ENCODE measurements at regions not wholly inside any gene's neighbourhood (a gene's known extent, or its start where the extent isn't known, plus 50 kb on each side); places are given as distances from the start of the nearest gene placed in this dataset.

DNA sequence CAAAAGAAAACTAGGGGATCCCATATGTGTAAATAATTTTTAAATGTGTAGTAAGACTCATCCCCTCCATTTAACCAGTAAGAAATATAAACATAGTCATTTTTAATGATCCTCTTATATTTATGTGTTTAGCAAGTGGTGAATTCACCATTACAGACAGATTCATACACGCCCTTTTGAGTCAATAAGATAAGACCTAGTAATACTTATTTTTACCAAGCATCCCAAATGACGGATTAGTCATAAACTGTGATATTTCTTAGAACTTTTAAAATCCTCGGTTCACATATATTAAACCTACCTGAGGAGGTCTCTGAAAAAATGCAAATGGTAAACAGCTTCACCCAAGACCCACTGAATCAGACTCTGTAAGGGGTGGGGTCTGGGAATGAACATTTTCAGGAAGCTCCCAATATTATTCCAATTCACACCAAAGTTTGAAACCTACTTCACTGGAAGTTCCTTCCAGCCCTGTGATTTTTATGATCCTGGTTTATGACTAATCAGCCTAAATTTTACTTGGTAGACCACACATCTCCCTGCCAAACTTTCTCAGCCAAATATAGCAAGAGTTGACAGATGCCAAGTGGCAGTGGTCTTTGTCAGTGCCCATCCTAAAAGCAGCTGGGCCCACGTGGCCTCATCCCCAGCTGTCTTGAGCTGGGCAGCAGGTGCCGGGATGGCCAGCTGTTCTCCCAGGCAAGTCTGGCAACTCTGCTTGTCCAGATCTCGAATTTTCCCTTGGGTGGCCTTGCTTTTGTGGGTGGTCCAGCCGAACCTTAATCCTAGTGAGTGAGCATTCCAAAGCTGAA, 559.0 kb upstream of the RGMB start:
- ChIA-PET POLR2A (no interaction called here), CTCF (no interaction called here)
- no peaks in the 10 kb centered on the region for H3K36me3 ChIP-seq (ENCODE audit: insufficient read depth, low read length)
- Mint-ChIP-seq H3K4me1 (ENCODE audit: low read depth) (peaks cover 6% of the 10 kb centered on the region), H3K27me3 (no peaks in the 10 kb centered on the region), H3K27ac (no peak overlapping the region), H3K4me3 (no peak overlapping the region), H3K36me3 (ENCODE audit: low read depth) (no peaks in the 10 kb centered on the region), H3K9me3 (no peaks in the 10 kb centered on the region)
- no peaks in the 10 kb centered on the region for H3K9me3 ChIP-seq (ENCODE audit: control insufficient read depth in 1 of 2, insufficient read depth in 1 of 2, low read length in 2 of 2)
- no peak for TF ChIP-seq CTCF (IDR thresholded peaks at IDR 0.05)
- intact Hi-C loops (cut with DNase I, micrococcal nuclease), result loop anchor here in 1 of 2 experiments (5.0 kb wide), 1 partner anchor 297 kb away; no protein-coding TSS in a partner anchor
- H3K27me3 ChIP-seq (ENCODE audit: control insufficient read depth in 1 of 2, insufficient read depth in 2 of 2, low read length in 2 of 2), result no peaks in the 10 kb centered on the region
- H3K4me3 ChIP-seq (ENCODE audit: low read length), result no peak overlapping the region
- H3K4me1 ChIP-seq (ENCODE audit: insufficient read depth, low read length), result no peaks in the 10 kb centered on the region
- H3K27ac ChIP-seq (ENCODE audit: low read depth in 1 of 2, low read length in 2 of 2), result no peak overlapping the region
- ATAC-seq (ENCODE audit: poor library complexity) (no peak), DNase-seq (no peak)

- Mint-ChIP-seq H3K4me1 (ENCODE audit: low read depth) (peaks cover 6% of the 10 kb centered on the region), H3K9me3 (peaks cover 3% of the 10 kb centered on the region), H3K27ac (no peak overlapping the region), H3K36me3 (ENCODE audit: low read depth) (no peaks in the 10 kb centered on the region), H3K4me3 (no peak overlapping the region), H3K27me3 (no peaks in the 10 kb centered on the region)
- POLR2A ChIA-PET, result no interaction called here
- Histone ChIP-seq H3K27me3 (ENCODE audit: control insufficient read depth in 1 of 2, insufficient read depth in 2 of 2, low read length in 2 of 2) (no peaks in the 10 kb centered on the region), H3K9me3 (ENCODE audit: control insufficient read depth in 1 of 2, insufficient read depth in 1 of 2, low read length in 2 of 2) (no peaks in the 10 kb centered on the region), H3K4me1 (ENCODE audit: insufficient read depth, low read length) (no peaks in the 10 kb centered on the region), H3K36me3 (ENCODE audit: insufficient read depth, low read length) (no peaks in the 10 kb centered on the region), H3K27ac (ENCODE audit: low read depth in 1 of 2, low read length in 2 of 2) (no peak overlapping the region), H3K4me3 (ENCODE audit: low read length) (no peak overlapping the region)
- no peak for TF ChIP-seq CTCF (IDR thresholded peaks at IDR 0.05)
- CTCF ChIA-PET, result no interaction called here
- DNase-seq, result no peak
- no peak for ATAC-seq (ENCODE audit: poor library complexity)
- intact Hi-C loops (cut with DNase I, micrococcal nuclease), result no loop called here
Observed at GRCh38 chr5:98217138-98217537, 556.3 kb upstream of the RGMB start.

- H3K9me3 Mint-ChIP-seq, result peaks cover 5% of the 10 kb centered on the region
- ChIA-PET CTCF (no interaction called here), POLR2A (no interaction called here)
- H3K36me3 Mint-ChIP-seq (ENCODE audit: low read depth), result no peaks in the 10 kb centered on the region
- DNase-seq (no peak), ATAC-seq (ENCODE audit: poor library complexity) (no peak)
- Histone ChIP-seq H3K36me3 (ENCODE audit: insufficient read depth, low read length) (no peaks in the 10 kb centered on the region), H3K4me3 (ENCODE audit: low read length) (no peak overlapping the region), H3K4me1 (ENCODE audit: insufficient read depth, low read length) (no peaks in the 10 kb centered on the region), H3K27ac (ENCODE audit: low read depth in 1 of 2, low read length in 2 of 2) (no peak overlapping the region), H3K9me3 (ENCODE audit: control insufficient read depth in 1 of 2, insufficient read depth in 1 of 2, low read length in 2 of 2) (no peaks in the 10 kb centered on the region), H3K27me3 (ENCODE audit: control insufficient read depth in 1 of 2, insufficient read depth in 2 of 2, low read length in 2 of 2) (no peaks in the 10 kb centered on the region)
- H3K27me3 Mint-ChIP-seq, result no peaks in the 10 kb centered on the region
- intact Hi-C loops (cut with DNase I, micrococcal nuclease), result no loop called here
- no peak for TF ChIP-seq CTCF (IDR thresholded peaks at IDR 0.05)
- H3K4me1 Mint-ChIP-seq (ENCODE audit: low read depth), result peaks cover 6% of the 10 kb centered on the region
- H3K4me3 Mint-ChIP-seq, result no peak overlapping the region
- no peak overlapping the region for H3K27ac Mint-ChIP-seq
Observed at GRCh38 chr5:98218838-98219237, 554.6 kb upstream of the RGMB start.
